Neutrophil (primary cell): ENCODE measurements at regions not wholly inside any gene's neighbourhood (a gene's known extent, or its start where the extent isn't known, plus 50 kb on each side); places are given as distances from the start of the nearest gene placed in this dataset.

Source experiments
- H3K27ac ChIP-seq: fragments of 200-600 bp; sonication (generic); 2 replicates; pipeline ENCODE4 v1.5.1; 2016; ENCODE audit warnings: mild to moderate bottlenecking, moderate library complexity
- H3K27me3 ChIP-seq: fragments of 200-600 bp; sonication (generic); 2 replicates; pipeline ENCODE4 v1.6.0; 2016; ENCODE audit warnings: mild to moderate bottlenecking
- H3K36me3 ChIP-seq: fragments of 200-600 bp; sonication (generic); 2 replicates; pipeline ENCODE4 v1.5.1; 2017
- H3K4me1 ChIP-seq, 2 experiments: fragments of 200-600 bp in 1 of 2; sonication (generic) in 1 of 2; 1 replicate in 1 of 2; 2 replicates in 1 of 2; pipeline versions ENCODE4 v1.5.1 to v1.6.1; 2013 to 2016; ENCODE audit warnings: low read depth in 1 of 2, low read length in 1 of 2, mild to moderate bottlenecking in 1 of 2, moderate library complexity in 1 of 2; ENCODE audit not compliant: control insufficient read depth in 1 of 2, insufficient read depth in 1 of 2
- H3K4me3 ChIP-seq, 2 experiments: fragments of 200-600 bp in 1 of 2; sonication (generic) in 1 of 2; 1 replicate in 1 of 2; 2 replicates in 1 of 2; pipeline ENCODE4 v1.5.1; 2013 to 2016; ENCODE audit warnings: low read depth in 1 of 2, low read length in 1 of 2, mild to moderate bottlenecking in 1 of 2, moderate library complexity in 1 of 2
- H3K9me3 ChIP-seq: fragments of 200-600 bp; sonication (generic); 2 replicates; pipeline ENCODE4 v1.5.1; 2016
- CTCF ChIP-seq: fragments of 200-600 bp; sonication (generic); IDR thresholded peaks from 2 replicates; pipeline ENCODE4 v1.5.1; 2016; ENCODE audit warnings: antibody characterized with exemption

- TF ChIP-seq CTCF = no peak
- Histone ChIP-seq H3K27ac (no peak overlapping the region), H3K9me3 (no peaks in the 10 kb centered on the region), H3K4me1 (no peaks in the 10 kb centered on the region), H3K4me3 (no peak overlapping the region), H3K36me3 (no peaks in the 10 kb centered on the region), H3K27me3 (peaks cover 45% of the 10 kb centered on the region)
These were observed 57.7 kb upstream of the CD83 start for GRCh38 chr6:14059791-14060436.

- Histone ChIP-seq H3K27ac (no peak overlapping the region), H3K4me1 (no peaks in the 10 kb centered on the region), H3K9me3 (no peaks in the 10 kb centered on the region), H3K4me3 (no peak overlapping the region), H3K36me3 (no peaks in the 10 kb centered on the region), H3K27me3 (peaks cover 49% of the 10 kb centered on the region)
- TF ChIP-seq CTCF = no peak
These were observed 56.6 kb upstream of the CD83 start for GRCh38 chr6:14060971-14061370.

GRCh38 chr6:14061643-14062042 lies 55.9 kb upstream of the CD83 start:
- H3K27ac ChIP-seq = no peak overlapping the region
- TF ChIP-seq CTCF = no peak
- no peaks in the 10 kb centered on the region for H3K4me1 ChIP-seq
- no peaks in the 10 kb centered on the region for H3K36me3 ChIP-seq
- peaks cover 49% of the 10 kb centered on the region for H3K27me3 ChIP-seq
- H3K4me3 ChIP-seq = no peak overlapping the region
- H3K9me3 ChIP-seq = no peaks in the 10 kb centered on the region

GRCh38 chr6:14062345-14063029 lies 55.1 kb upstream of the CD83 start:
- H3K27me3 ChIP-seq = peaks cover 49% of the 10 kb centered on the region
- no peaks in the 10 kb centered on the region for H3K36me3 ChIP-seq
- TF ChIP-seq CTCF = no peak
- H3K4me3 ChIP-seq = no peak overlapping the region
- no peak overlapping the region for H3K27ac ChIP-seq
- H3K4me1 ChIP-seq = no peaks in the 10 kb centered on the region
- H3K9me3 ChIP-seq = no peaks in the 10 kb centered on the region

GRCh38 chr6:14063756-14064155 lies 53.8 kb upstream of the CD83 start:
- TF ChIP-seq CTCF = no peak
- Histone ChIP-seq H3K27me3 (peaks cover 52% of the 10 kb centered on the region), H3K27ac (no peak overlapping the region), H3K36me3 (no peaks in the 10 kb centered on the region), H3K4me1 (no peaks in the 10 kb centered on the region), H3K9me3 (no peaks in the 10 kb centered on the region), H3K4me3 (no peak overlapping the region)
